Cardiac fibroblast (primary cell): ENCODE measurements at regions not wholly inside any gene's neighbourhood (a gene's known extent, or its start where the extent isn't known, plus 50 kb on each side); places are given as distances from the start of the nearest gene placed in this dataset.

Experiments
- DNase-seq, 2 donors: peaks; one replicate each; pipeline versions ENCODE4 v3.0.0 to v3.0.0-alpha.2; 2010; ENCODE audit warnings: low read depth in 2 of 2
- H3K4me3 ChIP-seq, 2 donors: replicated peaks in 1 of 2; 1 replicate in 1 of 2; 2 replicates in 1 of 2; pipeline ENCODE4 v1.5.1; 2011; ENCODE audit warnings: low read depth in 2 of 2, low read length in 2 of 2, mild to moderate bottlenecking in 2 of 2, moderate library complexity in 1 of 2
- CTCF ChIP-seq: IDR thresholded peaks from one replicate; pipeline ENCODE4 v1.5.1; 2011; ENCODE audit warnings: low read depth, mild to moderate bottlenecking, low read length, inconsistent platforms

DNA sequence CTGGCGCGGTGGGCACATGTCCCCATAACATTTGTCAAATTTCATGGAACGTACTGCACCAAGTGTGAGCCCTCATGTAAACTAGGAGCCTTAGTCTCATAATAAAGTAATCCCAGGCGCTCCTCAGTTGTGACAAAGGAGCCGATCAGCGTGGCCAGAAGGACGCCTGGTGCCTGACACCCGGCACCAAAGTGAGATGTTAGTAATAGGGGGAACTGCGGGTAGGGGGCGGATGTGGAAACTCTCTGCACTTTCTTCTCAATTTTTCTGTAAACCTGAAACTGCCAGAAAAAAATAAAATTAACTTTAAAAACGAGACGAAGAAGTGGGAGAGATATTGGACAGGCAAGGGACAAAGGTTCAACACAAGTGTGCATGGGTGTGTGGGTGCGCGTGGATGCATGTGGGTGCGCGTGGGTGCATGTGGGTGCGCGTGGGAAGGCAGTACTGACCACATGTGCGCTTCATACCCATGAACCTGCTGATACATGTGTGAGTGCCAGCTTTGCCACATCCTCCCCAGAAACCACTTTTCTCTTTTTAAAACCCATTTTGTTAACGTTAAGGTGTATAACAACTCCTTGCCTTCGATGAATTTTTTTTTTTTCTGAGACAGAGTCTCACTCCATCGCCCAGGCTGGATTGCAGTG lies 55.4 kb upstream of the LINC01488 start:
- H3K4me3 ChIP-seq: no peak overlapping the region
- DNase-seq: no peak
- no peak for TF ChIP-seq CTCF

DNA sequence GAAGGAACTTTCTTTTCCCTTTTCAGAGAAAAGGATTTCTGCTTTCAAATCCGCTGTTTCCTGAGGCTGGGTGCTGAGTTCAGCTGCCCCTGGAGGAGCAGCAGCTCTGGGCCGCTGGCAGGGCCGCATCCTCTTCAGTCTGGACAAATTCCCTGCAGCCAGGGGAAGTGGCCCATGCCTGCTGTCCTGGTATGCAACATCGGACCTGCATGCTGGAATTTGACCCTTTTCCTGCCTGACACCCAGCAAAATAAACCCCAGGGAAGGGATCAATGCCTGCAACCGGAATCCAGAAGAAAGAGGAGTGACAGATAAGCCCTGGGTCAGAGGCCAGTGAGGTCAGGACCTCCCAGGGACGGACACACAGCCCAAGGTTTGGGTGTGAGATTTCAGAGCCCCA lies 54.1 kb upstream of the LINC01488 start:
- DNase-seq: no peak
- no peak overlapping the region for H3K4me3 ChIP-seq
- no peak for TF ChIP-seq CTCF

GRCh38 chr11:69427906-69428880 lies 53.3 kb upstream of the LINC01488 start:
- TF ChIP-seq CTCF: no peak
- DNase-seq: no peak
- H3K4me3 ChIP-seq: no peak overlapping the region

GRCh38 chr11:69429716-69430491 lies 51.6 kb upstream of the LINC01488 start:
- TF ChIP-seq CTCF: no peak
- H3K4me3 ChIP-seq: no peak overlapping the region
- no peak for DNase-seq

DNA sequence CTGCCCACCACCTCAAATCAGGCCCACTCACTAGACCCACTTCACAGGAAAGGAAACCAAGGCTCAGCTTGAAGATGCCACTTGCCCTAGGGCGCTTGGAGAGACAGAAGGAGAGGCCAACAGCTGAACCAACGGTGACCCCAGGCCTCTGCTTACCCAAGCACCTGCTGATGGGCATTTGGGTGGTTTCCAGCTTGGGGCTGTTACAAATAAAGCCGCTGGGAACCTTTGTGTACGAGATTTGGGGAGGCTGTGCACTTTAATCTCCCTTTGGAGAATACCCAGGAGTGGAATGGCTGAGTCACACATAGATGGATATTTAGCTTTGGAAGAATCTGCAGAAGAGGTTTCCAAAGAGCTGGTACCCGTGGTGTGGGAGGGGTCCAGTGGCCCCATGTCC lies 50.9 kb upstream of the LINC01488 start:
- no peak for DNase-seq

More for the DNA sequence above, 50.9 kb upstream of the LINC01488 start:
- no peak overlapping the region for H3K4me3 ChIP-seq
- TF ChIP-seq CTCF: no peak
